HUES6 (cell line): ENCODE measurements at regions not wholly inside any gene's neighbourhood (a gene's known extent, or its start where the extent isn't known, plus 50 kb on each side); places are given as distances from the start of the nearest gene placed in this dataset.

Experiments used
- H3K27ac ChIP-seq: 2 replicates; pipeline ENCODE4 v1.7.0; 2013; ENCODE audit warnings: low read depth, mild to moderate bottlenecking, low read length, inconsistent platforms
- H3K27me3 ChIP-seq: 2 replicates; pipeline ENCODE4 v1.6.1; 2013; ENCODE audit warnings: low read length; ENCODE audit not compliant: control insufficient read depth, insufficient read depth
- H3K36me3 ChIP-seq: 2 replicates; pipeline ENCODE4 v1.6.1; 2013; ENCODE audit warnings: low read length; ENCODE audit not compliant: control insufficient read depth, insufficient read depth
- H3K4me1 ChIP-seq: 2 replicates; pipeline ENCODE4 v1.6.1; 2013; ENCODE audit warnings: low read length; ENCODE audit not compliant: control insufficient read depth, insufficient read depth
- H3K4me3 ChIP-seq: 2 replicates; pipeline ENCODE4 v1.5.1; 2013; ENCODE audit warnings: low read depth, low read length
- H3K9ac ChIP-seq: one replicate; pipeline ENCODE4 v1.6.1; 2013; ENCODE audit warnings: mild to moderate bottlenecking, low read length
- H3K9me3 ChIP-seq: 2 replicates; pipeline ENCODE4 v1.6.1; 2013; ENCODE audit warnings: low read depth, low read length; ENCODE audit not compliant: control insufficient read depth, insufficient read depth

GRCh38 chr20:11822540-11822794 is 95.2 kb upstream of the BTBD3 start:
- peaks cover 42% of the 10 kb centered on the region; the same call in 1 of the 2 replicates for H3K27me3 ChIP-seq
- no peak overlapping the region for H3K4me3 ChIP-seq
- no peaks in the 10 kb centered on the region for H3K4me1 ChIP-seq
- no peaks in the 10 kb centered on the region for H3K36me3 ChIP-seq
- no peak overlapping the region for H3K27ac ChIP-seq
- no peak overlapping the region for H3K9ac ChIP-seq
- H3K9me3 ChIP-seq = no peaks in the 10 kb centered on the region

GRCh38 chr20:11826334-11826733 is 91.4 kb upstream of the BTBD3 start:
- Histone ChIP-seq H3K27me3 (peaks cover 30% of the 10 kb centered on the region; the same call in 1 of the 2 replicates), H3K4me3 (no peak overlapping the region), H3K9ac (no peak overlapping the region), H3K36me3 (no peaks in the 10 kb centered on the region), H3K9me3 (no peaks in the 10 kb centered on the region), H3K27ac (no peak overlapping the region), H3K4me1 (no peaks in the 10 kb centered on the region; the same call in 1 of the 2 replicates)

- H3K4me1 ChIP-seq = no peaks in the 10 kb centered on the region; the same call in 1 of the 2 replicates
- H3K9ac ChIP-seq = no peak overlapping the region
- no peak overlapping the region for H3K4me3 ChIP-seq
- no peak overlapping the region for H3K27ac ChIP-seq
- H3K9me3 ChIP-seq = no peaks in the 10 kb centered on the region
- H3K27me3 ChIP-seq = no peaks in the 10 kb centered on the region; the same call in 1 of the 2 replicates
- H3K36me3 ChIP-seq = no peaks in the 10 kb centered on the region
These were observed 85.3 kb upstream of the BTBD3 start for GRCh38 chr20:11832397-11832796.

- H3K9me3 ChIP-seq = no peaks in the 10 kb centered on the region
- H3K36me3 ChIP-seq = no peaks in the 10 kb centered on the region
- no peak overlapping the region for H3K4me3 ChIP-seq
- H3K27ac ChIP-seq = no peak overlapping the region
- no peaks in the 10 kb centered on the region; the same call in 1 of the 2 replicates for H3K4me1 ChIP-seq
- no peaks in the 10 kb centered on the region; the same call in 1 of the 2 replicates for H3K27me3 ChIP-seq
- no peak overlapping the region for H3K9ac ChIP-seq
These were observed 84.8 kb upstream of the BTBD3 start for GRCh38 chr20:11832851-11833250.

GRCh38 chr20:11833825-11834224 is 83.9 kb upstream of the BTBD3 start:
- Histone ChIP-seq H3K27ac (no peak overlapping the region), H3K4me1 (no peaks in the 10 kb centered on the region; the same call in 1 of the 2 replicates), H3K27me3 (no peaks in the 10 kb centered on the region), H3K9me3 (no peaks in the 10 kb centered on the region), H3K9ac (no peak overlapping the region), H3K4me3 (no peak overlapping the region), H3K36me3 (no peaks in the 10 kb centered on the region)

- Histone ChIP-seq H3K9me3 (no peaks in the 10 kb centered on the region), H3K36me3 (no peaks in the 10 kb centered on the region), H3K9ac (no peak overlapping the region), H3K4me1 (no peaks in the 10 kb centered on the region), H3K27me3 (no peaks in the 10 kb centered on the region), H3K4me3 (no peak overlapping the region), H3K27ac (no peak overlapping the region)
These were observed 79.5 kb upstream of the BTBD3 start for GRCh38 chr20:11838076-11838636.

GRCh38 chr20:11841972-11842461 is 75.7 kb upstream of the BTBD3 start:
- H3K36me3 ChIP-seq = no peaks in the 10 kb centered on the region

GRCh38 chr20:11843289-11843688 is 74.4 kb upstream of the BTBD3 start:
- H3K4me1 ChIP-seq = no peaks in the 10 kb centered on the region
- H3K36me3 ChIP-seq = no peaks in the 10 kb centered on the region
- H3K27me3 ChIP-seq = no peaks in the 10 kb centered on the region
- no peak overlapping the region for H3K4me3 ChIP-seq
- no peaks in the 10 kb centered on the region for H3K9me3 ChIP-seq
- no peak overlapping the region for H3K9ac ChIP-seq
- H3K27ac ChIP-seq = no peak overlapping the region

More at GRCh38 chr20:11841972-11842461, 75.7 kb upstream of the BTBD3 start:
- Histone ChIP-seq H3K4me3 (no peak overlapping the region), H3K9me3 (no peaks in the 10 kb centered on the region), H3K27ac (no peak overlapping the region), H3K4me1 (no peaks in the 10 kb centered on the region), H3K27me3 (no peaks in the 10 kb centered on the region), H3K9ac (no peak overlapping the region)

GRCh38 chr20:11844691-11845090 is 73.0 kb upstream of the BTBD3 start:
- peaks cover 6% of the 10 kb centered on the region; the same call in 1 of the 2 replicates for H3K4me1 ChIP-seq
- H3K27ac ChIP-seq = no peak overlapping the region
- no peaks in the 10 kb centered on the region for H3K27me3 ChIP-seq
- no peaks in the 10 kb centered on the region for H3K36me3 ChIP-seq
- H3K4me3 ChIP-seq = no peak overlapping the region
- H3K9ac ChIP-seq = no peak overlapping the region
- no peaks in the 10 kb centered on the region for H3K9me3 ChIP-seq

GRCh38 chr20:11845340-11845739 is 72.4 kb upstream of the BTBD3 start:
- Histone ChIP-seq H3K4me3 (no peak overlapping the region), H3K36me3 (no peaks in the 10 kb centered on the region), H3K4me1 (peaks cover 6% of the 10 kb centered on the region; the same call in 1 of the 2 replicates), H3K9me3 (no peaks in the 10 kb centered on the region), H3K9ac (no peak overlapping the region), H3K27me3 (no peaks in the 10 kb centered on the region), H3K27ac (no peak overlapping the region)

- Histone ChIP-seq H3K4me3 (no peak overlapping the region), H3K4me1 (peaks cover 6% of the 10 kb centered on the region; the same call in 1 of the 2 replicates), H3K27ac (no peak overlapping the region), H3K27me3 (no peaks in the 10 kb centered on the region), H3K9ac (no peak overlapping the region), H3K36me3 (no peaks in the 10 kb centered on the region), H3K9me3 (no peaks in the 10 kb centered on the region)
These were observed 71.6 kb upstream of the BTBD3 start for GRCh38 chr20:11846131-11846530.
